GM19467 (cell line): ENCODE measurements at regions not wholly inside any gene's neighbourhood (a gene's known extent, or its start where the extent isn't known, plus 50 kb on each side); places are given as distances from the start of the nearest gene placed in this dataset.

ENCODE experiments used
- ATAC-seq: cut with Tn5 transposase; IDR thresholded peaks from one replicate; pipeline ENCODE4 v1.9.1; 2021; ENCODE audit warnings: mild to moderate bottlenecking, moderate library complexity; ENCODE audit not compliant: unreplicated experiment

- no peak for ATAC-seq
These were observed 105.1 kb upstream of the NFE2L3 start for GRCh38 chr7:26046878-26047277.

GRCh38 chr7:26048663-26049062, 103.3 kb upstream of the NFE2L3 start:
- no peak for ATAC-seq

- ATAC-seq, result no peak
These were observed 102.9 kb upstream of the NFE2L3 start for GRCh38 chr7:26049081-26049480.

GRCh38 chr7:26051021-26051420, 101.0 kb upstream of the NFE2L3 start:
- no peak for ATAC-seq

GRCh38 chr7:26052706-26053105, 99.3 kb upstream of the NFE2L3 start:
- ATAC-seq, result no peak

- ATAC-seq, result no peak
These were observed 97.6 kb upstream of the NFE2L3 start for GRCh38 chr7:26054386-26054785.

GRCh38 chr7:26055241-26055640, 96.8 kb upstream of the NFE2L3 start:
- no peak for ATAC-seq

GRCh38 chr7:26060733-26061677, 91.0 kb upstream of the NFE2L3 start:
- ATAC-seq, result no peak

GRCh38 chr7:26061678-26062603, 90.1 kb upstream of the NFE2L3 start:
- ATAC-seq, result no peak

- ATAC-seq, result no peak
These were observed 86.3 kb upstream of the NFE2L3 start for GRCh38 chr7:26065652-26066051.

- ATAC-seq, result no peak
These were observed 85.3 kb upstream of the NFE2L3 start for GRCh38 chr7:26066736-26067135.

GRCh38 chr7:26070290-26070689, 81.7 kb upstream of the NFE2L3 start:
- no peak for ATAC-seq

GRCh38 chr7:26071622-26072456, 80.2 kb upstream of the NFE2L3 start:
- no peak for ATAC-seq

GRCh38 chr7:26073041-26073440, 79.0 kb upstream of the NFE2L3 start:
- no peak for ATAC-seq

GRCh38 chr7:26074919-26075318, 77.1 kb upstream of the NFE2L3 start:
- no peak for ATAC-seq

- ATAC-seq, result no peak
These were observed 75.3 kb upstream of the NFE2L3 start for GRCh38 chr7:26076691-26077090.

- ATAC-seq, result peak; percentile 95
These were observed 73.3 kb upstream of the NFE2L3 start for GRCh38 chr7:26078437-26079336.

GRCh38 chr7:26081638-26082037, 70.4 kb upstream of the NFE2L3 start:
- no peak for ATAC-seq

- ATAC-seq, result no peak
These were observed 68.9 kb upstream of the NFE2L3 start for GRCh38 chr7:26083113-26083512.

GRCh38 chr7:26084418-26084817, 67.6 kb upstream of the NFE2L3 start:
- no peak for ATAC-seq
